Karpas-422 (cell line): ENCODE measurements at regions not wholly inside any gene's neighbourhood (a gene's known extent, or its start where the extent isn't known, plus 50 kb on each side); places are given as distances from the start of the nearest gene placed in this dataset.

Experiments
- DNase-seq: peaks from one replicate; pipeline ENCODE4 v3.0.0-alpha.2; 2015
- H2AFZ ChIP-seq: fragments of 200-600 bp; sonication (generic); 2 replicates; pipeline ENCODE4 v1.6.1; 2014; ENCODE audit warnings: antibody characterized with exemption, low read length, mixed read lengths
- H3K27ac ChIP-seq: fragments of 200-600 bp; sonication (generic); 2 replicates; pipeline ENCODE4 v1.5.1; 2014; ENCODE audit warnings: mild to moderate bottlenecking, low read length, moderate library complexity
- H3K27me3 ChIP-seq: fragments of 200-600 bp; sonication (generic); 2 replicates; pipeline ENCODE4 v1.6.1; 2014; ENCODE audit warnings: low read length, mixed read lengths
- H3K36me3 ChIP-seq: fragments of 200-600 bp; sonication (generic); 2 replicates; pipeline ENCODE4 v1.6.1; 2014; ENCODE audit warnings: low read length, mixed read lengths; ENCODE audit not compliant: insufficient read depth
- H3K4me1 ChIP-seq: fragments of 200-600 bp; sonication (generic); 2 replicates; pipeline ENCODE4 v1.6.1; 2014; ENCODE audit warnings: mild to moderate bottlenecking, low read length, mixed read lengths
- H3K4me2 ChIP-seq: fragments of 200-600 bp; sonication (generic); 2 replicates; pipeline ENCODE4 v1.6.1; 2014; ENCODE audit warnings: low read length, low read depth, mild to moderate bottlenecking; ENCODE audit not compliant: poor library complexity, severe bottlenecking
- H3K4me3 ChIP-seq: fragments of 200-600 bp; sonication (generic); 2 replicates; pipeline ENCODE4 v1.5.1; 2014; ENCODE audit warnings: mild to moderate bottlenecking, antibody characterized with exemption, low read length, mixed read lengths
- H3K79me2 ChIP-seq: fragments of 200-600 bp; sonication (generic); 2 replicates; pipeline ENCODE4 v1.6.1; 2014; ENCODE audit warnings: mild to moderate bottlenecking, low read length, mixed read lengths
- H3K9ac ChIP-seq: fragments of 200-600 bp; sonication (generic); 2 replicates; pipeline ENCODE4 v1.6.0; 2014; ENCODE audit warnings: low read length
- H3K9me2 ChIP-seq: fragments of 200-600 bp; sonication (generic), shearing (Covaris generic); replicated peaks from 2 replicates; pipeline ENCODE4 v1.6.0; 2014; ENCODE audit warnings: mild to moderate bottlenecking, low read length, moderate library complexity; ENCODE audit not compliant: insufficient read depth
- H3K9me3 ChIP-seq: fragments of 300-700, 200-600 bp; sonication (generic); 2 replicates; pipeline ENCODE4 v1.6.1; 2014; ENCODE audit warnings: low read length, mixed read lengths
- H4K20me1 ChIP-seq: fragments of 200-600 bp; sonication (generic); 2 replicates; pipeline ENCODE4 v1.6.1; 2014; ENCODE audit warnings: mild to moderate bottlenecking, antibody characterized with exemption, low read length, low read depth; ENCODE audit not compliant: insufficient read depth

- no peaks in the 10 kb centered on the region for H3K36me3 ChIP-seq
- no peak overlapping the region for H3K9ac ChIP-seq
- H3K9me2 ChIP-seq: no peaks in the 10 kb centered on the region
- H3K4me3 ChIP-seq: no peak overlapping the region
- H3K9me3 ChIP-seq: no peaks in the 10 kb centered on the region
- no peaks in the 10 kb centered on the region for H4K20me1 ChIP-seq
- no peaks in the 10 kb centered on the region for H3K4me1 ChIP-seq
- H3K27ac ChIP-seq: no peak overlapping the region
- no peak for DNase-seq
- H3K27me3 ChIP-seq: no peaks in the 10 kb centered on the region
- H3K4me2 ChIP-seq: no peak overlapping the region
- H3K79me2 ChIP-seq: no peaks in the 10 kb centered on the region
- H2AFZ ChIP-seq: no peak overlapping the region
Measured at GRCh38 chr18:51458861-51459260, 261.4 kb upstream of the MEX3C start.

GRCh38 chr18:51461956-51462355, 264.5 kb upstream of the MEX3C start:
- DNase-seq: no peak
- H3K36me3 ChIP-seq: no peaks in the 10 kb centered on the region
- H3K9me3 ChIP-seq: no peaks in the 10 kb centered on the region
- no peaks in the 10 kb centered on the region for H3K79me2 ChIP-seq
- H3K4me3 ChIP-seq: no peak overlapping the region
- no peak overlapping the region for H3K27ac ChIP-seq
- H3K4me1 ChIP-seq: no peaks in the 10 kb centered on the region
- H3K4me2 ChIP-seq: no peak overlapping the region
- no peaks in the 10 kb centered on the region for H3K9me2 ChIP-seq
- no peaks in the 10 kb centered on the region for H4K20me1 ChIP-seq
- H2AFZ ChIP-seq: no peak overlapping the region
- no peak overlapping the region for H3K9ac ChIP-seq
- no peaks in the 10 kb centered on the region for H3K27me3 ChIP-seq

- H3K4me3 ChIP-seq: no peak overlapping the region
- H2AFZ ChIP-seq: no peak overlapping the region
- no peaks in the 10 kb centered on the region for H4K20me1 ChIP-seq
- H3K9ac ChIP-seq: no peak overlapping the region
- H3K9me2 ChIP-seq: no peaks in the 10 kb centered on the region
- no peaks in the 10 kb centered on the region for H3K36me3 ChIP-seq
- no peaks in the 10 kb centered on the region for H3K9me3 ChIP-seq
- no peak for DNase-seq
- H3K4me2 ChIP-seq: no peak overlapping the region
- no peaks in the 10 kb centered on the region for H3K27me3 ChIP-seq
- H3K79me2 ChIP-seq: no peaks in the 10 kb centered on the region
- H3K27ac ChIP-seq: no peak overlapping the region
- H3K4me1 ChIP-seq: no peaks in the 10 kb centered on the region
Measured at GRCh38 chr18:51463483-51464136, 266.1 kb upstream of the MEX3C start.

GRCh38 chr18:51478908-51479307, 281.4 kb upstream of the MEX3C start:
- Histone ChIP-seq H3K27me3 (no peaks in the 10 kb centered on the region), H3K9me3 (no peaks in the 10 kb centered on the region), H4K20me1 (no peaks in the 10 kb centered on the region), H3K9ac (no peak overlapping the region), H3K4me2 (no peak overlapping the region), H3K9me2 (no peaks in the 10 kb centered on the region), H3K27ac (no peak overlapping the region), H3K4me1 (no peaks in the 10 kb centered on the region), H3K79me2 (no peaks in the 10 kb centered on the region), H3K4me3 (no peak overlapping the region), H3K36me3 (no peaks in the 10 kb centered on the region), H2AFZ (no peak overlapping the region)
- DNase-seq: no peak

- no peaks in the 10 kb centered on the region for H3K27me3 ChIP-seq
- no peak overlapping the region for H3K4me3 ChIP-seq
- H3K4me1 ChIP-seq: no peaks in the 10 kb centered on the region
- H3K27ac ChIP-seq: no peak overlapping the region
- H3K9me3 ChIP-seq: no peaks in the 10 kb centered on the region
- no peaks in the 10 kb centered on the region for H3K36me3 ChIP-seq
- H3K79me2 ChIP-seq: no peaks in the 10 kb centered on the region
- no peak overlapping the region for H3K4me2 ChIP-seq
- H4K20me1 ChIP-seq: no peaks in the 10 kb centered on the region
- no peak for DNase-seq
- no peaks in the 10 kb centered on the region for H3K9me2 ChIP-seq
- H3K9ac ChIP-seq: no peak overlapping the region
- no peak overlapping the region for H2AFZ ChIP-seq
Measured at GRCh38 chr18:51479736-51480135, 282.3 kb upstream of the MEX3C start.

- Histone ChIP-seq H3K79me2 (no peaks in the 10 kb centered on the region), H3K4me1 (no peaks in the 10 kb centered on the region), H3K4me3 (no peak overlapping the region), H2AFZ (no peak overlapping the region), H3K9ac (no peak overlapping the region), H3K36me3 (no peaks in the 10 kb centered on the region), H4K20me1 (no peaks in the 10 kb centered on the region), H3K27me3 (no peaks in the 10 kb centered on the region), H3K4me2 (no peak overlapping the region), H3K9me2 (no peaks in the 10 kb centered on the region), H3K27ac (no peak overlapping the region), H3K9me3 (no peaks in the 10 kb centered on the region)
- no peak for DNase-seq
Measured at GRCh38 chr18:51480407-51481261, 283.2 kb upstream of the MEX3C start.

GRCh38 chr18:51486735-51487366, 289.4 kb upstream of the MEX3C start:
- H3K9ac ChIP-seq: no peak overlapping the region
- H3K27me3 ChIP-seq: no peaks in the 10 kb centered on the region
- no peak overlapping the region for H3K4me3 ChIP-seq
- H3K27ac ChIP-seq: no peak overlapping the region
- no peaks in the 10 kb centered on the region for H4K20me1 ChIP-seq
- H2AFZ ChIP-seq: no peak overlapping the region
- H3K36me3 ChIP-seq: no peaks in the 10 kb centered on the region
- no peak overlapping the region for H3K4me2 ChIP-seq
- H3K79me2 ChIP-seq: no peaks in the 10 kb centered on the region
- no peak for DNase-seq
- H3K9me3 ChIP-seq: no peaks in the 10 kb centered on the region
- no peaks in the 10 kb centered on the region for H3K4me1 ChIP-seq
- H3K9me2 ChIP-seq: no peaks in the 10 kb centered on the region

GRCh38 chr18:51490417-51490816, 292.9 kb upstream of the MEX3C start:
- Histone ChIP-seq H3K9me3 (no peaks in the 10 kb centered on the region), H3K27ac (no peak overlapping the region), H3K4me2 (no peak overlapping the region), H3K9me2 (no peaks in the 10 kb centered on the region), H4K20me1 (no peaks in the 10 kb centered on the region), H3K36me3 (no peaks in the 10 kb centered on the region), H3K4me1 (no peaks in the 10 kb centered on the region), H3K4me3 (no peak overlapping the region), H2AFZ (no peak overlapping the region), H3K9ac (no peak overlapping the region), H3K79me2 (no peaks in the 10 kb centered on the region), H3K27me3 (no peaks in the 10 kb centered on the region)
- no peak for DNase-seq
